Stimulated activated CD4-positive, alpha-beta T cell treated with anti-CD3 and anti-CD28 coated beads, Interleukin-12 subunit alpha, Interleukin-12 subunit beta, amount 100 ng/mL, for 4 hours (primary cell): ENCODE measurements at regions not wholly inside any gene's neighbourhood (a gene's known extent, or its start where the extent isn't known, plus 50 kb on each side); places are given as distances from the start of the nearest gene placed in this dataset.

ENCODE experiments used
- DNase-seq: peaks from one replicate; pipeline ENCODE4 v3.0.0-alpha.2; 2020

GRCh38 chr17:72534265-72534664, 413.4 kb downstream of the SOX9 start:
- DNase-seq = no peak

- DNase-seq = no peak
These were observed 414.0 kb downstream of the SOX9 start for GRCh38 chr17:72534776-72535175.

GRCh38 chr17:72535346-72535745, 414.5 kb downstream of the SOX9 start:
- no peak for DNase-seq

- no peak for DNase-seq
These were observed 415.0 kb downstream of the SOX9 start for GRCh38 chr17:72535779-72536178.

- no peak for DNase-seq
These were observed 416.0 kb downstream of the SOX9 start for GRCh38 chr17:72536788-72537187.

GRCh38 chr17:72538443-72538842, 417.6 kb downstream of the SOX9 start:
- DNase-seq = no peak

- DNase-seq = no peak
These were observed 418.1 kb downstream of the SOX9 start for GRCh38 chr17:72538901-72539352.

- peak; percentile 58 for DNase-seq
These were observed 419.4 kb downstream of the SOX9 start for GRCh38 chr17:72539981-72540897.

GRCh38 chr17:72542317-72542716, 421.5 kb downstream of the SOX9 start:
- DNase-seq = no peak

- no peak for DNase-seq
These were observed 424.9 kb downstream of the SOX9 start for GRCh38 chr17:72545766-72546165.

- no peak for DNase-seq
These were observed 432.4 kb downstream of the SOX9 start for GRCh38 chr17:72553051-72553755.

GRCh38 chr17:72554508-72554907, 433.7 kb downstream of the SOX9 start:
- no peak for DNase-seq

GRCh38 chr17:72555052-72555451, 434.2 kb downstream of the SOX9 start:
- no peak for DNase-seq

- peak; percentile 45 for DNase-seq
These were observed 436.4 kb downstream of the SOX9 start for GRCh38 chr17:72556944-72557826.

- no peak for DNase-seq
These were observed 438.2 kb downstream of the SOX9 start for GRCh38 chr17:72558971-72559476.

GRCh38 chr17:72560303-72561247, 439.8 kb downstream of the SOX9 start:
- peak; percentile 13 for DNase-seq

- DNase-seq = no peak
These were observed 440.4 kb downstream of the SOX9 start for GRCh38 chr17:72561266-72561665.

GRCh38 chr17:72561680-72562079, 440.9 kb downstream of the SOX9 start:
- no peak for DNase-seq

- DNase-seq = no peak
These were observed 441.9 kb downstream of the SOX9 start for GRCh38 chr17:72562615-72563188.

GRCh38 chr17:72563952-72564351, 443.1 kb downstream of the SOX9 start:
- DNase-seq = no peak

- no peak for DNase-seq
These were observed 444.2 kb downstream of the SOX9 start for GRCh38 chr17:72565006-72565405.
